HG03520 (cell line): ENCODE measurements at regions not wholly inside any gene's neighbourhood (a gene's known extent, or its start where the extent isn't known, plus 50 kb on each side); places are given as distances from the start of the nearest gene placed in this dataset.
"Not testable (repeated sequence)": the region's sequence is repeated elsewhere in the genome, so short reads cannot be mapped to it uniquely, and the experiment has no call there.

Experiments
- ATAC-seq: cut with Tn5 transposase; IDR thresholded peaks from one replicate; pipeline ENCODE4 v1.9.1; 2021; ENCODE audit warnings: mild to moderate bottlenecking, moderate library complexity; ENCODE audit not compliant: unreplicated experiment

GRCh38 chr7:24428676-24429075 is 144.6 kb upstream of the PALS2 start:
- no peak for ATAC-seq

DNA sequence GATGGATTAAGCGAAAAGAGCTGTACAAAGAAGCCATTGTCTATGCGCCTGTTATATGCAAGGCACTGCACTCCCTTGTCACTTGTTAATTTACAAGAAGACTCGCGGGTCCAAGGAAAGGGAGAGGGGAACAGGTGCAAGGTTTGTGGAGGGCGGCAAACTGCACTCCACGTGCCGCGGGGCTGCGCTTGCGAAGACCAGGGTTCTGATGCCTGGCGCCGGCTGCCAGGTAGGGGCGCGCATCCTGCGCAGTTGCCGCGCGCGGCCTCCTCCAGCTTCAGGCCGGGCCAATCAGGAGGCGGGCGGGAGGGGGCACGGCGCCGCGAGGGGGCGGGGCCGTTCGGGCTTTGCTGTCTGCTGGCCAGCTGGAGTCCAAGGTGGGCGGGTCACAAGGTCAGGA is 140.6 kb upstream of the PALS2 start:
- no peak for ATAC-seq

DNA sequence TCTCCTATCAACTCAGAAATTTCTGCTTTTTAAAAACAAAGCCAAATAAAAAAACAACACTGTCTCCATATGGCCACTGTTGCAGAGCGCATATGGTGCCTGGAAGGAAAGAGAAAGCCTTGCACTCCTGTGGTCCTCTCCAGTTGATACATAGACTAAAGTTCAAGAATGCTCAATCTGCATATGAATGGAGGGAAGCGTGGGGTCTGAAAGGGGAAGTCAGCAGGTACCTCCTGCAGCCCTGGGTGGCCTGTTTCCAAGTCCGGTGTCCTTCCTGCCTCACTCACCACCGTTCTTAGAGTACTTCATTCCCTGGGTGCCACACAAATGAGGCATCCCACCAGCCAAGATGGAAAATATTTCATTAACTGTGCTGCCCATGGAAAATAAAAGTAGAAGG is 138.3 kb upstream of the PALS2 start:
- ATAC-seq, result no peak

GRCh38 chr7:24436131-24436920 is 136.9 kb upstream of the PALS2 start:
- ATAC-seq, result no peak

DNA sequence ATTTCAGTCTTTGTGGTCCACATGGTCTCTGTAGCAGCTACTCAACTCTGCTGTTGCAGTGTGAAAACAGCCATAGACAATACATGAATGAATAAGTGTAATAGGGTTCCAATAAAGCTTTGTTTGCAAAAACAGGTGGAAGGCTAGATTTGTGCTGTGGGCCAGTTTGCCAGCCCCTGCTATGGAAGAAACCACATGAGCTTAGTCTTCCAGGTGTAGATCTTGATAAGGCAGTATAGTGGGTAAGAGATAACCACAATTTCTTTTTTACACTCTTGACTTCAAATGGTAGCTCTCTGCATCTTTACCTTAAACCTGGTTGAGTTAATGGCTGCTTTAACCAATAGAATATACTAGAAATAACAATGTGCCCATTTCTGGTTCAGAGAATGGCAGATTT is 135.0 kb upstream of the PALS2 start:
- ATAC-seq, result no peak

- not testable (repeated sequence) for ATAC-seq
These were observed 134.1 kb upstream of the PALS2 start for GRCh38 chr7:24439104-24439503.

- peak; percentile 47 for ATAC-seq
These were observed 132.4 kb upstream of the PALS2 start for GRCh38 chr7:24440892-24441291.

- ATAC-seq, result no peak
These were observed 131.8 kb upstream of the PALS2 start for GRCh38 chr7:24441314-24442027.

DNA sequence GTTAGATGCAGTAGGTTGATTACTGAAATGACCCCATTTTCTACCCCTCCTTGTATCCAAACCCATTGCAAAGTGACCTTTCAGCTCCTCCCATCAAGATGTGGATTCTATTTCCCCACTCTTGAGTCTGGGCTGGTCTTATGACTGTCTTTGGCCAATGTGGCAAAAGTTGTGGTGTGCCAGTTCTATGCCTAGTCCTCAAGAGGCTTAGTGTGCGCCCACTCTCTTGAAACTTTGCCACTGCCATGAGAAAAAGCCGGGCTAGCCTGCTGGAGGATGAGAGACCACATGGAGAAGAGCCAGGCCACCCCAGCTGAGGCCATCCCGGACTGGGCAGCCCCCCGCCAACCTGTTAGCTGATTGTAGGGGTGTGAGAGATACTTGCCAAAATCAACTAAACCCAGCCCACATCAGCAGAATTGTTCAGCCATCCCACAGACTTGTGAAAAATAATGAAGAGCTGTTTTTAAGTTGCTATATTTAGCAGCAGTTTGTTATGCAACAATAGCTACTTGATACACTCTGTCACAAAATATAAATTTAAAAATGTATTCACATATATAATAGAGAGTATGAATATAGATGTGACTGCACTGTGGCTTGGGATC is 131.0 kb upstream of the PALS2 start:
- no peak for ATAC-seq

- ATAC-seq, result no peak
These were observed 128.4 kb upstream of the PALS2 start for GRCh38 chr7:24444666-24445440.

DNA sequence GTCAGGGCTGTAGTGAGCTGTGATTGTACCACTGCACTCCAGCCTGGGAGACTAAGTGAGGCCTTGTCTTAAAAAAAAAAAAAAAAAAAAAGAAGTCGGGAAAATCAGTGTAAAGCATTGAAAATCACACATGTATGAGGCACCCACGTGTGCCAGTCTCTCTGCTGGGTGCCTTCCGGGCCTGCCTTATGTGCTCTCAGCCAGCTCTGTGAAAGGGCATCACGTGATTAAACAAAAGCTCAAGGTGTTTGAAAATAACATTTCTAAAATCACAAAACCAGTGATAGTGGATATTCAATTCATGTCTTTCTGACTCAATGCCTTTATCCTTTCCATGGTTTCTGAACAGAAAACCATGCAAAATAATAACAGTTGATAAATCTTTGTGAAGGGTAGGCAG is 125.2 kb upstream of the PALS2 start:
- ATAC-seq, result no peak

DNA sequence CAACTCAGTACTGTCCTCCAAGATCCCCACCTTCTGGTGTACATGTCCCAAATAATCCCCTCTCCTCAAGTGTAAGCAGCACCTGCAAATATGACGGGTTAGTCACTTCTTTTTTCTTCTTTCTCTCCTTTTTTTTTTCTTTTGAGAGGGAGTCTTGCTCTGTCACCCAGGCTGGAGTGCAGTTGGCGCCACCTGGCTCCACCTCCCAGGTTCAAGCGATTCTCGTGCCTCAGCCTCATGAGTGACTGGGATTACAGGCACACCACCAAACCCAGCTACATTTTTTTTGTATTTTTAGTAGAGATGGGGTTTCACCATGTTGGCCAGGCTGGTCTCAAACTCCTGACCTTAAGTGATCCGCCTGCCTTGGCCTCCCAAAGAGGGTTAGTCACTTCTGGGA is 123.8 kb upstream of the PALS2 start:
- not testable (repeated sequence) for ATAC-seq

DNA sequence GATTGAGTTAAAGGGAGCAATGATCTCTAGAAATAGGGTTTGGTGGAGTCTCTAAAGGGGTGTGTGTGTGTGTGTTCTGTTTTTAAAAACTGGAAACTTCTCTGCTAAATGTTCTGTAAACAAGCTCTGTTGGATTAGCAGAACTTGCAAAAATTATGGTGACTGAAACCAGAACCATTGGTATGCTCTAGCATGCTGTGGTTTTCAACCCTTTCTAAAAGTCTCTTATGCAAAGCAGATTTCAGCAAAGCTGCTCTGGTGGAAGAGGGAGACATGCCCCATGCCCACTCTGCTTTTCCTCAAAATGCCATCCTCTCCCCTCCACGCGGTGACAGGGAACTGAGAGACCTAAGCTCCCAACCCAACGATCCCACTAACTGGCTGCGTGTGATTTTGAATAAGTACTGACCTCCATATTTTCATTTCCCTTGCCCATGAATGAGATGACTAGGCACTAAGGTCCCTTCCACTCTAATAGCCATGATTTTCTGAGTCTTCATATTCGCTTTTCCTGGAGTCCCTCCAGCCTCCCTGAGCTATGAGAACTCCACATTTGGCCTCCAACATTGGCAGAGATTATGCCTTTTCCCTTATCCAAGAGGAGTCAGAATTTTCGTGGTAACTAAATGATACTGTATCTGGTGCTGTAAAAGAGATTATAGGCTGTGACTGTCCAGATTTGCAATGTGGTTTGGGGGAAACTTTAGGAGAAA is 117.3 kb upstream of the PALS2 start:
- ATAC-seq, result peak; percentile 86

DNA sequence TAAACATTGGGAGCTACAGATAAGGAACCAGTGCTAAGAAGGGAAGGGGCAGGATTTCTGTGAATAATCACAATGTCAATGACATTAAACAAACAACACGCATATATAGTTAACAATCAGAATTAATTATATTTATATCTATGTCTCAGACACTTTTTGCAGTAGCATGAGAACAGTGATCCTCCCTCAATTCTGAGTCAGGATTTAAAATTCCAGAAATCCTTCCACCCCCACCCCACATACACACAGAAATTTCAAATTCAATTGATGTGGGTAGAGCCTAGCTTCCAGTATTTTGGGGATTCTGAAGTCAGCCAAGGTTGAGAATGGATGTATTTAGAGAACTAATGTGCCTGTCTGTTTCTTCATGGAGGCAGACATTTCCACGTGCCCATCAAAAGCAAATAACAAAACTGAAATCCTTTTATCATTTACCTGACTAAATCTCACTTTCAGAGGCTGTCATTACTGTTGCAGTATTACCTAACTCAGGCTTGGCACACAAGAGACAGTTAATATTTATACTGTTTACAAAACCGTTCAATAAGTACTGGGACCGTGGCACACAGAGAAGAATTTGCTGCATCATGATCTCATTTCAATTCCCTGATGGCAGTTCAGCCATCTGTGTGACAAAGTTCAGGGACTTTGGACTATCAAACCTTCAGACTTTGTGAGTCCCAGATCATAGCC is 116.6 kb upstream of the PALS2 start:
- ATAC-seq, result no peak

DNA sequence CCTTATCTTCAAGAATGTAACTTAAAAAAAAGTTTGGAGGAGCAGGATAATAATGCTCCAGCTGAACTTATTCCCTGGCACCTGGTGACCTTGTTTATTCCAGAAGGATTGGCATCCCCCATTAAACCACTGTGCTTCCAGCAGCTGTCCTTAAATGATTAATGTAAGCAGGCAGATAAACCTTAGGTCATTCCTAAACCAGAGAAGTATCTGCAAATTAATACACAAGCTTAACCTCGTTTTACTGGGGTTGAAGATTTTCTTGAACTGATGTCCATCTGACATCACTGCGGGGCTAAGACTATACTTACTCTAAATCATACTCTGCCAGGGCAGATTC is 116.1 kb upstream of the PALS2 start:
- ATAC-seq, result no peak

DNA sequence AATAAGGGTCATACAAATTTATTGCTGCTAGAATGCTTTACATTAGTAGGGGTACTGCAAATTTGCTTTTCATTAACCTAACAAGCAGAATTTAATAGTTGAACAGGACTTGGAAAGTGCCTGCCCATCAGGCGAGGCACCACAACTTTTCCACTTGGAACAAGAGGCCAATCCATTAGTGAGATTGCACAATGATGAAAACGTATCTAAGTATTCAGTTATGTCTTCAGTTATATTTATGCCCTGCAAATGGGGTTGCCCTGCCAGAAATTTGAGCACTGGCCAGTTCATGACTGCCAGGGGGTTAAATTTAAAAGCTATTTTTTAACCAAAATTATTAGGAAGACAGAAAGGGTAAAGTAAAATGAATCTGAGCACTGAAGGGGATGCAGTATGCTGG is 111.1 kb upstream of the PALS2 start:
- no peak for ATAC-seq

DNA sequence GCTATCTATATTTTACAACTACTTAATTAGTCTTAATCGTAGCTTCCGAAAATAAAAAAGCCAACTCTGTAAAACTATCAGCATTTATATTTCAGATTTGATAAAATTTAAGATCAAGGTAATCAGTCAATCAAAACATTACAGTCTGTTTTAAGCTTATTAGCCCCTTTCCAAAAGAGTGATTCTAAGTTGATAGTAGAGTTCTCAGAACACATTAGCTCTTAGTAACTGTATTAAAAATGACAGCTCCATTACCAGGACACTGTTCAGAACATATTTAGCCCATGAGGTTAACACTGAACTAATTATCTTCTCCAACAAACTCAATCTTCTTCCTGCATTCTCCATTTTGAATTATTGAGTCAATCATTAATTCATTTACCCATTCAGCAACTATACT is 110.3 kb upstream of the PALS2 start:
- ATAC-seq, result no peak

DNA sequence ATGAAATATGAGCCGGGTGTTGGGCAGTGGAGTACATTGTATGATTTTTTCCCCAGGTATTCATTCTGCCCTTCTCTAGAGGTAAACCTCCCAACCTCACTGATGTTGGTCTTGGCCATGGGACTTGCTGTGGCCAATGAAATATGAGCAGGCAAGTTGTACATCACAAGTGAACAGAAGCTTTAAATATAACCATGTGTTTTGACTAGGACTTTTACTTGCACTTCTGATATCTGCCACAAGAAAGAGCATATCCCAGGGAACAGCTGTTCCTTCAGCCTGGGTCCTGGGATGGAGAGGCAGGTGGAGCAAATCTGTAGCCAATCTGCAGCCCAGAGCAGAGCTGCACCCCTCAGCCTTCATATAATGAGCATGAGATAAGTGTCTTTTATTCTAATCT is 109.8 kb upstream of the PALS2 start:
- ATAC-seq, result no peak

DNA sequence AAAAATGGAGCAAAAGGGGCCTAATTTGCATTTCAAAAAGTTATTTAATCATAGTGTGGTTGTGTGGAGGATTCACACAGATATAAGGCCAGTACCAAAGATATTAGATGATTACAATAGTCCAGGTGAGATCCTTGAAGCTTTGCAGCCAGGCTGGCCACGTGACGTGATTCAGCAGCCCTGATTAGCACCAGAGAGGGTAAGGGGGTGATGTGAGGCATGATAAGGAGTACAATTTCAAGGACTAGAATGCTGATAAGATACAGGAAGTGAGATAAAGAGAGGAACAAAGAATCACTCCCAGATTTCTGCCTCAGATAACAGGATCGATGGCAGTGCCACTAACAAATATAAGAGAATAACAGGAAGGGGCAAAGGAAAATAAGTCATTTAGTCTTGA is 108.4 kb upstream of the PALS2 start:
- ATAC-seq, result no peak

DNA sequence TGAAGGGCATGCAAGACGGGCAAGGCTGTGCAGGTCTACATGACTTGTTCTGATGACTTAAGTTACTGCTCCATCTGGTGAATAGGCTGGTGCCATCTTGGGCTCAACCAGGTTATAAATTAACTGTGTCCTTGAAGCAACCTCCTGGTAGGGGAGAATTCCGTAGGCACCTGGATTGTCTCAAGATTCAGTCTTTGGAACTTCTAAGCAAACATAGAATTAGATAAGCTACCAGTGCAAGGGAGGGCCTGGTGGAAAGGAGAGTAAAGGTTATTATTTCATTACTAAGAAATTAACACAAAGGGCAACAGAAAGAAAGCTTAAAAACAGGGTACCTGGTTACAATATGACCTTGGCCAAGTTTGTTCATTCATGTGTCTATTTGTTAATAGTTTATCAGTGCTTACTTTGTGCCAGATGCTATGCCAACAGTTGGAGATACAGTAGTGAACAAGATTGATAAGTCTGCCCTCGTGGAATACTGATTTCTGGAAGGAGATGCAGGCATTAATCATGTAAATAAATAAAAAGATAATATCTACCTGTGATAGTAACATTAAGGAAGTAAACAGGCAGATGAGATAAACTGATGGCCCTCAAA is 107.0 kb upstream of the PALS2 start:
- ATAC-seq, result no peak
